ENCODE measurements at regions not wholly inside any gene's neighbourhood (a gene's known extent, or its start where the extent isn't known, plus 50 kb on each side); places are given as distances from the start of the nearest gene placed in this dataset.

- TF ChIP-seq POLR2AphosphoS5 (IDR thresholded peaks at IDR 0.05) (no peak), POLR2A (IDR thresholded peaks at IDR 0.05) (no peak), CTCF (IDR thresholded peaks at IDR 0.05) (no peak), EP300 (IDR thresholded peaks at IDR 0.05) (no peak)
Measured at GRCh38 chr21:38083535-38083934, 167.3 kb upstream of the KCNJ6 start.

Data from stomach (tissue), 4 donors.